HepG2 (cell line): ENCODE measurements at regions not wholly inside any gene's neighbourhood (a gene's known extent, or its start where the extent isn't known, plus 50 kb on each side); places are given as distances from the start of the nearest gene placed in this dataset.

Experiments
- ATAC-seq: fragments of 200-7000 bp; cut with Tn5 transposase; 3 replicates; pipeline ENCODE4 v1.9.1; 2020; ENCODE audit warnings: mild to moderate bottlenecking, moderate library complexity
- BruUV-seq: library from RNA; stranded (reverse); fragments of 400-500 nt; replicated peaks from 2 replicates; lab custom pipeline; 2021; lab: Mats Ljungman, UMichigan
- CTCF ChIA-PET: fragments of 300-600 bp; formaldehyde crosslinking; extraction: SDS; loops from one replicate; lab custom pipeline; 2021; ENCODE audit warnings: low total read pairs, inconsistent platforms, low intra/inter-chr PET ratio; lab: Yijun Ruan, JAX
- POLR2A ChIA-PET: fragments of 350-600 bp; sonication (Branson Sonifier 250); formaldehyde crosslinking; loops from one replicate; lab custom pipeline; 2020; ENCODE audit warnings: antibody characterized with exemption, inconsistent platforms; lab: Yijun Ruan, JAX
- DNase-seq: peaks from one replicate; pipeline ENCODE4 v3.0.0-alpha.2; 2015; ENCODE audit warnings: low spot score
- FAIRE-seq: peaks from 3 replicates; lab custom pipeline; 2011; peaks lifted over from hg19 to GRCh38; lab: Jason Lieb, UNC
- H2AFZ ChIP-seq: one replicate; pipeline ENCODE4 v1.6.1; 2011; ENCODE audit warnings: low read length, inconsistent platforms
- H3K27ac ChIP-seq: fragments of 300-600 bp; 3 replicates; pipeline ENCODE4 v1.8.0; 2011; ENCODE audit warnings: mixed run types, mild to moderate bottlenecking, mixed read lengths, low read length, inconsistent platforms; ENCODE audit not compliant: insufficient read depth; ENCODE audit errors: extremely low read length
- H3K27me3 ChIP-seq, 2 experiments: fragments of 200-600 bp in 1 of 2; 2 replicates in 1 of 2; 3 replicates in 1 of 2; pipeline versions ENCODE4 v1.6.0 to v1.8.0; 2011; ENCODE audit warnings: low read length in 2 of 2, mild to moderate bottlenecking in 2 of 2, moderate library complexity in 2 of 2, inconsistent platforms in 1 of 2; ENCODE audit not compliant: insufficient read depth in 2 of 2, control insufficient read depth in 1 of 2
- H3K36me3 ChIP-seq, 2 experiments: fragments of 200-600 bp in 1 of 2; replicated peaks in 1 of 2; 2 replicates in 1 of 2; 3 replicates in 1 of 2; pipeline versions ENCODE4 v1.5.1 to v1.8.0; 2011; ENCODE audit warnings: low read length in 2 of 2, inconsistent platforms in 1 of 2; ENCODE audit not compliant: insufficient read depth in 2 of 2, control insufficient read depth in 1 of 2
- H3K4me1 ChIP-seq: 2 replicates; pipeline ENCODE4 v1.5.1; 2012; ENCODE audit warnings: low read length, inconsistent platforms; ENCODE audit not compliant: insufficient read depth
- H3K4me2 ChIP-seq: 2 replicates; pipeline ENCODE4 v1.6.0; 2011; ENCODE audit warnings: low read depth, low read length, inconsistent platforms
- H3K4me3 ChIP-seq, 3 experiments: fragments of 200-600 bp in 1 of 3; sonication (generic), shearing (Covaris generic) in 1 of 3; replicated peaks in 1 of 3; 2 replicates each; pipeline ENCODE4 v1.5.1; 2011 to 2016; ENCODE audit warnings: low read length in 3 of 3, inconsistent platforms in 2 of 3, low read depth in 2 of 3, mild to moderate bottlenecking in 2 of 3, control low read depth in 1 of 3, mixed read lengths in 1 of 3; ENCODE audit not compliant: insufficient read depth in 1 of 3
- H3K79me2 ChIP-seq: one replicate; pipeline ENCODE4 v1.6.1; 2011; ENCODE audit warnings: low read length, inconsistent platforms; ENCODE audit not compliant: insufficient read depth
- H3K9ac ChIP-seq: 2 replicates; pipeline ENCODE4 v1.6.0; 2011; ENCODE audit warnings: mild to moderate bottlenecking, low read depth, low read length, inconsistent platforms; ENCODE audit not compliant: insufficient read depth
- H3K9me3 ChIP-seq: 2 replicates; pipeline ENCODE4 v1.5.1; 2012; ENCODE audit warnings: mild to moderate bottlenecking, low read length
- H4K20me1 ChIP-seq: 2 replicates; pipeline ENCODE4 v1.6.0; 2011; ENCODE audit warnings: inconsistent platforms, mild to moderate bottlenecking, low read length, moderate library complexity; ENCODE audit not compliant: insufficient read depth
- BCL6 ChIP-seq: IDR thresholded peaks from 2 replicates; pipeline ENCODE4 v1.6.1; 2016; ENCODE audit warnings: missing genetic modification reagents, missing compliant biosample characterization
- CCAR2 ChIP-seq: fragments of 200-400 bp; formaldehyde crosslinking; optimal IDR thresholded peaks from 2 replicates; pipeline ENCODE3; 2018; ENCODE audit warnings: low read depth, mild to moderate bottlenecking, low read length, moderate library complexity
- GABPB1 ChIP-seq: IDR thresholded peaks from 2 replicates; pipeline ENCODE4 v1.6.1; 2016; ENCODE audit warnings: mild to moderate bottlenecking, missing genetic modification reagents, moderate library complexity, missing compliant biosample characterization
- HNRNPK ChIP-seq: fragments of 200-400 bp; formaldehyde crosslinking; IDR thresholded peaks from 2 replicates; pipeline ENCODE4 v1.6.1; 2018; ENCODE audit warnings: low read length, low read depth, moderate library complexity, mild to moderate bottlenecking; ENCODE audit not compliant: poor library complexity, severe bottlenecking
- HNRNPLL ChIP-seq: fragments of 200-400 bp; formaldehyde crosslinking; IDR thresholded peaks from 2 replicates; pipeline ENCODE4 v1.6.1; 2017; ENCODE audit warnings: mild to moderate bottlenecking, low read depth, low read length; ENCODE audit not compliant: poor library complexity, severe bottlenecking
- KLF15 ChIP-seq: sonication (generic); formaldehyde crosslinking; IDR thresholded peaks from 2 replicates; pipeline ENCODE4 v1.8.1; 2023; ENCODE audit warnings: borderline replicate concordance, mild to moderate bottlenecking, inconsistent platforms, missing genetic modification reagents, mixed read lengths
- NR3C1 ChIP-seq: sonication (generic); formaldehyde crosslinking; IDR thresholded peaks from 2 replicates; pipeline ENCODE4 v1.4.0; 2020; ENCODE audit warnings: missing genetic modification reagents
- POLR2A ChIP-seq, 2 experiments: IDR thresholded peaks; 2 replicates each; pipeline ENCODE4 v1.6.1; 2011; ENCODE audit warnings: low read depth in 2 of 2, low read length in 2 of 2, mild to moderate bottlenecking in 1 of 2, moderate library complexity in 1 of 2; ENCODE audit not compliant: insufficient read depth in 1 of 2
- TBX3 ChIP-seq: fragments of 450-650 bp; IDR thresholded peaks from 2 replicates; pipeline ENCODE4 v1.6.1; 2017; ENCODE audit warnings: antibody characterized with exemption, mild to moderate bottlenecking, inconsistent platforms, borderline replicate concordance
- YY1 ChIP-seq: IDR thresholded peaks from 2 replicates; pipeline ENCODE4 v1.6.1; 2011; ENCODE audit warnings: low read length, low read depth, moderate library complexity, mild to moderate bottlenecking; ENCODE audit not compliant: insufficient read depth, insufficient replicate concordance
- ZBTB1 ChIP-seq: sonication (generic); formaldehyde crosslinking; IDR thresholded peaks from 2 replicates; pipeline ENCODE4 v1.4.0; 2020; ENCODE audit warnings: missing genetic modification reagents, borderline replicate concordance
- ZBTB21 ChIP-seq: sonication (generic); formaldehyde crosslinking; IDR thresholded peaks from 2 replicates; pipeline ENCODE4 v1.4.0; 2020; ENCODE audit warnings: missing genetic modification reagents
- ZNF383 ChIP-seq: sonication (generic); formaldehyde crosslinking; IDR thresholded peaks from 2 replicates; pipeline ENCODE4 v1.4.0; 2020; ENCODE audit warnings: missing genetic modification reagents, mild to moderate bottlenecking, borderline replicate concordance
- ZNF749 ChIP-seq: sonication (generic); formaldehyde crosslinking; IDR thresholded peaks from 2 replicates; pipeline ENCODE4 v1.8.0; 2022; ENCODE audit warnings: mild to moderate bottlenecking, missing genetic modification reagents, moderate library complexity, borderline replicate concordance
- ZNF777 ChIP-seq: sonication (generic); formaldehyde crosslinking; IDR thresholded peaks from 2 replicates; pipeline ENCODE4 v1.4.0; 2020; ENCODE audit warnings: missing genetic modification reagents
- ZNF839 ChIP-seq: sonication (generic); formaldehyde crosslinking; IDR thresholded peaks from 2 replicates; pipeline ENCODE4 v1.4.0; 2020; ENCODE audit warnings: missing genetic modification reagents, mild to moderate bottlenecking, borderline replicate concordance
- ZSCAN9 ChIP-seq: IDR thresholded peaks from 2 replicates; pipeline ENCODE4 v1.6.1; 2016; ENCODE audit warnings: borderline replicate concordance
- WGBS: methylation state at CpG from one replicate; pipeline ENCODE4 v1.1.6; 2017; ENCODE audit warnings: low lambda C conversion rate; 5-methylcytosine and 5-hydroxymethylcytosine counted together
- in situ Hi-C: cut with HindIII; loops from 2 replicates; pipeline ENCODE4 v1.10.0; 2017; ENCODE audit warnings: low pct_unique_long_range_greater_than_20kb; ENCODE audit not compliant: extremely low pct_ligation_motif_present
- intact Hi-C: fragments of 100-400 bp; cut with micrococcal nuclease; formaldehyde crosslinking; loops from one replicate; pipeline ENCODE4 v1.10.0; 2022; ENCODE audit not compliant: unreplicated experiment
- TF ChIP-seq, protein P1 (sequence below): sonication (generic); formaldehyde crosslinking; IDR thresholded peaks from 2 replicates; pipeline ENCODE4 v1.4.0; 2020; ENCODE audit warnings: missing genetic modification reagents
- TF ChIP-seq, protein P2 (sequence below): sonication (generic); formaldehyde crosslinking; IDR thresholded peaks from 2 replicates; pipeline ENCODE4 v1.4.0; 2020; ENCODE audit warnings: missing genetic modification reagents
- TF ChIP-seq, protein P3 (sequence below): sonication (generic); formaldehyde crosslinking; IDR thresholded peaks from 2 replicates; pipeline ENCODE4 v1.5.0; 2020; ENCODE audit warnings: mild to moderate bottlenecking, missing genetic modification reagents

GRCh38 chr18:25621682-25622081 is 269.7 kb upstream of the ZNF521 start:
- peaks cover 35% of the 10 kb centered on the region for H3K9me3 ChIP-seq
- no TSS peak for BruUV-seq
- in situ Hi-C loops = no loop called here
- FAIRE-seq (no peak), DNase-seq (no peak), ATAC-seq (no peak)
- no peaks in the 10 kb centered on the region for H4K20me1 ChIP-seq
- H3K4me3 ChIP-seq = no peak overlapping the region
- 0% methylated on average over 2 of the region's 2 CpGs for WGBS
- H3K27me3 ChIP-seq = no peaks in the 10 kb centered on the region
- no peaks in the 10 kb centered on the region for H3K36me3 ChIP-seq
- H3K9ac ChIP-seq = no peak overlapping the region
- TF ChIP-seq GABPB1 (CRISPR knock-in tag) = no peak
- TF ChIP-seq ZBTB21 (CRISPR knock-in tag) = no peak
- no peak for TF ChIP-seq TBX3
- TF ChIP-seq, protein P1, sequence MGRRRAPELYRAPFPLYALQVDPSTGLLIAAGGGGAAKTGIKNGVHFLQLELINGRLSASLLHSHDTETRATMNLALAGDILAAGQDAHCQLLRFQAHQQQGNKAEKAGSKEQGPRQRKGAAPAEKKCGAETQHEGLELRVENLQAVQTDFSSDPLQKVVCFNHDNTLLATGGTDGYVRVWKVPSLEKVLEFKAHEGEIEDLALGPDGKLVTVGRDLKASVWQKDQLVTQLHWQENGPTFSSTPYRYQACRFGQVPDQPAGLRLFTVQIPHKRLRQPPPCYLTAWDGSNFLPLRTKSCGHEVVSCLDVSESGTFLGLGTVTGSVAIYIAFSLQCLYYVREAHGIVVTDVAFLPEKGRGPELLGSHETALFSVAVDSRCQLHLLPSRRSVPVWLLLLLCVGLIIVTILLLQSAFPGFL (CRISPR knock-in tag) = no peak
- no peak for TF ChIP-seq ZBTB1 (CRISPR knock-in tag)
- no peak for TF ChIP-seq NR3C1 (CRISPR knock-in tag)
- TF ChIP-seq KLF15 (CRISPR knock-in tag) = no peak
- TF ChIP-seq ZNF777 (CRISPR knock-in tag) = no peak
- TF ChIP-seq CCAR2 = no peak
- no peak for TF ChIP-seq YY1
- TF ChIP-seq HNRNPK = no peak
- no peak for TF ChIP-seq ZNF749 (CRISPR knock-in tag)
- TF ChIP-seq POLR2A (IDR thresholded peaks at IDR 0.05; ENCODE audit: insufficient read depth in 1 of 2, low read depth in 2 of 2, low read length in 2 of 2) = no peak
- TF ChIP-seq, protein P2, sequence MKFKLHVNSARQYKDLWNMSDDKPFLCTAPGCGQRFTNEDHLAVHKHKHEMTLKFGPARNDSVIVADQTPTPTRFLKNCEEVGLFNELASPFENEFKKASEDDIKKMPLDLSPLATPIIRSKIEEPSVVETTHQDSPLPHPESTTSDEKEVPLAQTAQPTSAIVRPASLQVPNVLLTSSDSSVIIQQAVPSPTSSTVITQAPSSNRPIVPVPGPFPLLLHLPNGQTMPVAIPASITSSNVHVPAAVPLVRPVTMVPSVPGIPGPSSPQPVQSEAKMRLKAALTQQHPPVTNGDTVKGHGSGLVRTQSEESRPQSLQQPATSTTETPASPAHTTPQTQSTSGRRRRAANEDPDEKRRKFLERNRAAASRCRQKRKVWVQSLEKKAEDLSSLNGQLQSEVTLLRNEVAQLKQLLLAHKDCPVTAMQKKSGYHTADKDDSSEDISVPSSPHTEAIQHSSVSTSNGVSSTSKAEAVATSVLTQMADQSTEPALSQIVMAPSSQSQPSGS (CRISPR knock-in tag) = no peak
- no peak for TF ChIP-seq BCL6 (CRISPR knock-in tag)
- TF ChIP-seq, protein P3, sequence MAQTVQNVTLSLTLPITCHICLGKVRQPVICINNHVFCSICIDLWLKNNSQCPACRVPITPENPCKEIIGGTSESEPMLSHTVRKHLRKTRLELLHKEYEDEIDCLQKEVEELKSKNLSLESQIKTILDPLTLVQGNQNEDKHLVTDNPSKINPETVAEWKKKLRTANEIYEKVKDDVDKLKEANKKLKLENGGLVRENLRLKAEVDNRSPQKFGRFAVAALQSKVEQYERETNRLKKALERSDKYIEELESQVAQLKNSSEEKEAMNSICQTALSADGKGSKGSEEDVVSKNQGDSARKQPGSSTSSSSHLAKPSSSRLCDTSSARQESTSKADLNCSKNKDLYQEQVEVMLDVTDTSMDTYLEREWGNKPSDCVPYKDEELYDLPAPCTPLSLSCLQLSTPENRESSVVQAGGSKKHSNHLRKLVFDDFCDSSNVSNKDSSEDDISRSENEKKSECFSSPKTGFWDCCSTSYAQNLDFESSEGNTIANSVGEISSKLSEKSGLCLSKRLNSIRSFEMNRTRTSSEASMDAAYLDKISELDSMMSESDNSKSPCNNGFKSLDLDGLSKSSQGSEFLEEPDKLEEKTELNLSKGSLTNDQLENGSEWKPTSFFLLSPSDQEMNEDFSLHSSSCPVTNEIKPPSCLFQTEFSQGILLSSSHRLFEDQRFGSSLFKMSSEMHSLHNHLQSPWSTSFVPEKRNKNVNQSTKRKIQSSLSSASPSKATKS = no peak
- TF ChIP-seq ZSCAN9 (CRISPR knock-in tag) = no peak
- no peak for TF ChIP-seq HNRNPLL
- TF ChIP-seq ZNF383 (CRISPR knock-in tag) = no peak
- no peak for TF ChIP-seq ZNF839 (CRISPR knock-in tag)
- no peaks in the 10 kb centered on the region for H3K79me2 ChIP-seq
- ChIA-PET CTCF (no interaction called here), POLR2A (no interaction called here)
- intact Hi-C loops = no loop called here
- H3K4me1 ChIP-seq = no peaks in the 10 kb centered on the region
- H2AFZ ChIP-seq = no peak overlapping the region
- no peak overlapping the region for H3K4me2 ChIP-seq
- H3K27ac ChIP-seq = no peak overlapping the region
